BE2C (cell line): ENCODE measurements at regions not wholly inside any gene's neighbourhood (a gene's known extent, or its start where the extent isn't known, plus 50 kb on each side); places are given as distances from the start of the nearest gene placed in this dataset.
"Not testable (repeated sequence)": the region's sequence is repeated elsewhere in the genome, so short reads cannot be mapped to it uniquely, and the experiment has no call there.

Experiments used
- DNase-seq: peaks from one replicate; pipeline ENCODE4 v3.0.0-alpha.2; 2020
- H3K27me3 ChIP-seq: fragments of 250-450 bp; sonication (Bioruptor Pico); 2 replicates; pipeline ENCODE4 v1.5.1; 2020; ENCODE audit warnings: mild to moderate bottlenecking
- H3K36me3 ChIP-seq: fragments of 250-450 bp; sonication (Bioruptor Pico); 2 replicates; pipeline ENCODE4 v1.5.1; 2020; ENCODE audit warnings: mild to moderate bottlenecking
- H3K4me1 ChIP-seq: fragments of 250-450 bp; sonication (Bioruptor Pico); 2 replicates; pipeline ENCODE4 v1.5.1; 2020
- H3K4me3 ChIP-seq: 2 replicates; pipeline ENCODE4 v1.5.1; 2011; ENCODE audit warnings: low read depth, low read length
- H3K9me3 ChIP-seq: fragments of 250-450 bp; sonication (Bioruptor Pico); 2 replicates; pipeline ENCODE4 v1.5.1; 2020
- TF ChIP-seq, protein P1 (sequence below): IDR thresholded peaks from 2 replicates; pipeline ENCODE4 v1.5.1; 2012; ENCODE audit warnings: mild to moderate bottlenecking, low read depth, low read length

DNA sequence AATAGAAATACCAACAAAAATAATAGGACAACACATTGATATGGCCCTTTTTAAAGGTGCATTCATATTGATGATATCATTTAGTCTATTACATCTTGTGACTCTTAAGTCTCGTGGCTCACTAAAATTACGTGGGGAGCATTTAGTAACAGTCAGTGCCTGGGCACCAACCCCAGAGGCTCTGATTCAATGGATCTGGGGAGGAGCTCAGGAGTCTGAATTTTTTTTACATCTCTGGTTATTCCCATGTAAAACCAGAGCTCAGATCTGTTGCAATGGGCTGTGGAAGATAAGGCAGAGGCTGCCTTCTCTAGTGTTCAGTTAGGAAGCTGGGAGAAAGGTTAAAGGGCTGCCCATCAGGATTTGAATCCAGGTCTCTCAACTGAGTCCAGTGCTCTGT lies 549.9 kb upstream of the CDH5 start:
- Histone ChIP-seq H3K9me3 (no peaks in the 10 kb centered on the region), H3K4me3 (no peak overlapping the region), H3K4me1 (peaks cover 3% of the 10 kb centered on the region; the same call in 1 of the 2 replicates), H3K36me3 (no peaks in the 10 kb centered on the region), H3K27me3 (no peaks in the 10 kb centered on the region)
- no peak for DNase-seq
- TF ChIP-seq, protein P1, sequence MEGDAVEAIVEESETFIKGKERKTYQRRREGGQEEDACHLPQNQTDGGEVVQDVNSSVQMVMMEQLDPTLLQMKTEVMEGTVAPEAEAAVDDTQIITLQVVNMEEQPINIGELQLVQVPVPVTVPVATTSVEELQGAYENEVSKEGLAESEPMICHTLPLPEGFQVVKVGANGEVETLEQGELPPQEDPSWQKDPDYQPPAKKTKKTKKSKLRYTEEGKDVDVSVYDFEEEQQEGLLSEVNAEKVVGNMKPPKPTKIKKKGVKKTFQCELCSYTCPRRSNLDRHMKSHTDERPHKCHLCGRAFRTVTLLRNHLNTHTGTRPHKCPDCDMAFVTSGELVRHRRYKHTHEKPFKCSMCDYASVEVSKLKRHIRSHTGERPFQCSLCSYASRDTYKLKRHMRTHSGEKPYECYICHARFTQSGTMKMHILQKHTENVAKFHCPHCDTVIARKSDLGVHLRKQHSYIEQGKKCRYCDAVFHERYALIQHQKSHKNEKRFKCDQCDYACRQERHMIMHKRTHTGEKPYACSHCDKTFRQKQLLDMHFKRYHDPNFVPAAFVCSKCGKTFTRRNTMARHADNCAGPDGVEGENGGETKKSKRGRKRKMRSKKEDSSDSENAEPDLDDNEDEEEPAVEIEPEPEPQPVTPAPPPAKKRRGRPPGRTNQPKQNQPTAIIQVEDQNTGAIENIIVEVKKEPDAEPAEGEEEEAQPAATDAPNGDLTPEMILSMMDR, result no peak

DNA sequence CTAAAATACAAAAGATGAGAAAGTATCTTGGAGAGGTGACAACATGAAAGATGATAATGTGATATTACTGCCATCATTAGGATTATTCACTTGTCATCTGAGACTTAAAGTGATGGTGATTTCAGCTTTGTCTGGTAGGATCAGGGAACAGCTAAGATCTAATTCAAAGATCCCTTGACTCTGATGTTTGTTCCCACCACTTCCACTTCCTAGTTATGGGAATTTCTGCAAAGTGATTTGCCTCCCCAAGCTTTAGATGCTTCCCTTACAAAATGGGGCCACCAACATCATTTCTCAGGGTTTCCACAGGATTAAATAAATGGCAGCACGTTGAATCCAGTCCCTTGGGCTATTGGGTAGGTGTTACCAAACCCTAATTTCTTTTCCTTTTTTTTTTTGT lies 550.8 kb upstream of the CDH5 start:
- H3K36me3 ChIP-seq, result no peaks in the 10 kb centered on the region
- no peak for DNase-seq
- H3K9me3 ChIP-seq, result no peaks in the 10 kb centered on the region
- TF ChIP-seq, protein P1, result no peak
- H3K4me3 ChIP-seq, result no peak overlapping the region
- peaks cover 3% of the 10 kb centered on the region; the same call in 1 of the 2 replicates for H3K4me1 ChIP-seq
- H3K27me3 ChIP-seq, result no peaks in the 10 kb centered on the region

DNA sequence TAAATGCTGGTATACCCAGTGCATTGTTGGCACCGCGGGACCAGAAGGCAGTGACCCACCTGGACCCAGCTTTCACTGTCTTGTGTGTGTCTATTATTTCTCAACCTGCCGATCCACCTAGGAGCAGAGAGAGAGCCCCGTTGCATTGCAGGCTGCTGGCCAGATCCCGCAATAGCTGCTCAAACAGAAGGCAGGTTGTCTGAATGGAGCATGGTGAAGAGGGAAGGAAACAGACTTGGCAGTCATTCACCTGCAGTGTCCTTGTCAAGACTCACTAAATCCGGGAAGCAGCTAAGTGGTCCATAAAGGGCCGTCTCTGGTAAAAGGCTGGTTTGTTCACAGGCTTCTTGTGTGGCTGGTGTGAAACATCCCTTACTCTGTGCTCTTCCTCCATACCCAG lies 552.6 kb upstream of the CDH5 start:
- DNase-seq, H3K9me3 ChIP-seq, H3K27me3 ChIP-seq, H3K4me3 ChIP-seq, H3K4me1 ChIP-seq, H3K36me3 ChIP-seq: not testable (repeated sequence)

DNA sequence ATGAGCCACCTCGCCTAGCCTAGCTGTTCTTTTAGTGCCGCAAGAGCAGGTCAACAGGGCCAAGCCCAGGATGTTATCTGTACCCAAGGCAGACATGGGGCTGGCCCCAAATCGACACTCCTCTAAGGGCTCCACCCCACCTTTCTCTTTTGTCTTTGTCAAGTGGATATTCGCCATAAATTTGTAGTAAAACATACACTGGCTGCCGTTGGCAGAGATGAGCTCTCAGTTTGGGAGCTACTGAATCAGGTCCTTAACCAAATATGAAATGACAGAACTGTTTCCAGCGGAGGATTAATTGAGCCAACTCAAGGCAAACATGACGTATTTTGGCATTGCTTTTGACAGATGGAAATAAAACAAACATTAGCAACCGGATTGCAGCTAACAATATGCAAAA lies 556.9 kb upstream of the CDH5 start:
- Histone ChIP-seq H3K4me1 (peaks cover 6% of the 10 kb centered on the region; the same call in 1 of the 2 replicates), H3K36me3 (no peaks in the 10 kb centered on the region), H3K27me3 (no peaks in the 10 kb centered on the region), H3K9me3 (no peaks in the 10 kb centered on the region), H3K4me3 (no peak overlapping the region)
- TF ChIP-seq, protein P1, result no peak
- no peak for DNase-seq

DNA sequence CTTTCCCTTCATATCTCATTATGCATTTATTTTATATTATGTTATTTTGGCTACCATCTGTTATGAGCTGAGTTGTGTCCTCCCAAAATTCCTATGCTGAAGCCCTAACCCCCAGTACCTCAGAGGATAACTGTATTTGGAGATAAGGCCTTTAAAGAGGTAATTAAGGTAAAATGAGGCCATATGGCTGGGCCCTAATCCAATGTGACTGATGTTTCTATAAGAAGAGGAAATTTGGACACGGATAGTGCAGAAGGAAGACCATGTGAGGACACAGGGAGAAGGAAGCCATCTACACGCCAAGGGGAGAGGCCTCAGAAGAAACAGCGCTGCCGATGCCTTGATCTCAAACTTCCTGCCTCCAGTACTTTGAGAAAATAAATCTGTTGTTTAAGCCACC lies 557.7 kb upstream of the CDH5 start:
- no peak overlapping the region for H3K4me3 ChIP-seq
- TF ChIP-seq, protein P1, result no peak
- H3K4me1 ChIP-seq, result peaks cover 4% of the 10 kb centered on the region; the same call in 1 of the 2 replicates
- H3K9me3 ChIP-seq, result no peaks in the 10 kb centered on the region
- DNase-seq, result no peak
- H3K27me3 ChIP-seq, result no peaks in the 10 kb centered on the region
- no peaks in the 10 kb centered on the region for H3K36me3 ChIP-seq

DNA sequence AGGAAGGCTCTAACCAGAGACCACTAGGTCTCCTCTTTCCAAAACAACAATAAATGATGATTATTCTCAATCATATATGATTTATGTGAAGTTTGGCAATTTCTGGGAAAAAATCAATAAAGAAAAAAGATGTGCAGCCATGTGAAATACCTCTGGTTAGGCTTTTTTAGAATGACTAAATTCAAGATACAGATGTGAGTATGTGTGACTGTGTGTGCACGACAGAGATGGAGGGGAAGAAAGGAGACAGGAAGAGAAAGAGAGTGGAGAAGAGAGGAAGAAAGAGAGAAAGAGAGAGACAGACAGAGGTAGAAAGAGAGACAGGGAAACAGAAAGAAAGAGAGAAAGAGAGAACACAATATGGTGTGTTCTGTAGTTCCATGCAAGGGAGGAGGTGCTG lies 558.6 kb upstream of the CDH5 start:
- Histone ChIP-seq H3K27me3 (no peaks in the 10 kb centered on the region), H3K4me3 (no peak overlapping the region), H3K4me1 (peaks cover 3% of the 10 kb centered on the region; the same call in 1 of the 2 replicates), H3K9me3 (no peaks in the 10 kb centered on the region), H3K36me3 (no peaks in the 10 kb centered on the region)
- DNase-seq, result no peak
- TF ChIP-seq, protein P1, result no peak

DNA sequence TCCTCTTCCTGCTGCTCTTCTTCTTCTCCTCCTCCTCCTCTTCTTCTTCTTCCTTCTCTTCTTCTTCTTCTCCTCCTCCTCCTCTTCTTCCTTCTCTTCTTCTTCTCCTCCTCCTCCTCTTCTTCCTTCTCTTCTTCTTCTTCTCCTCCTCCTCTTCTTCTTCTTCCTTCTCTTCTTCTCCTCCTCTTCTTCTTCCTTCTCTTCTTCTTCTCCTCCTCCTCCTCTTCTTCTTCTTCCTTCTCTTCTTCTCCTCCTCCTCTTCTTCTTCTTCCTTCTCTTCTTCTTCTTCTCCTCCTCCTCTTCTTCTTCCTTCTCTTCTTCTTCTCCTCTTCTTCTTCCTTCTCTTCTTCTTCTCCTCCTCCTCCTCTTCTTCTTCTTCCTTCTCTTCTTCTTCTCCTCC lies 560.8 kb upstream of the CDH5 start:
- H3K9me3 ChIP-seq, DNase-seq, H3K36me3 ChIP-seq, H3K4me1 ChIP-seq, H3K27me3 ChIP-seq, H3K4me3 ChIP-seq: not testable (repeated sequence)
